ENCODE measurements at regions not wholly inside any gene's neighbourhood (a gene's known extent, or its start where the extent isn't known, plus 50 kb on each side); places are given as distances from the start of the nearest gene placed in this dataset.
"Not testable (repeated sequence)": the region's sequence is repeated elsewhere in the genome, so short reads cannot be mapped to it uniquely, and the experiment has no call there.

- CTCF ChIA-PET, result no interaction called here
- DNase-seq (ENCODE audit: low read depth, low spot score), result no peak
- no peaks in the 10 kb centered on the region for H3K27me3 ChIP-seq (ENCODE audit: control insufficient read depth, insufficient read depth, low read length)
- no peaks in the 10 kb centered on the region for H3K36me3 ChIP-seq (ENCODE audit: control insufficient read depth, insufficient read depth, low read length)
- H3K9me3 ChIP-seq (ENCODE audit: control insufficient read depth, insufficient read depth, low read depth, low read length), result peaks cover 6% of the 10 kb centered on the region; the same call in 1 of the 2 replicates
- in situ Hi-C loops (cut with HindIII; ENCODE audit: low pct_unique_long_range_greater_than_20kb, low sequenced_read_pairs), result no loop called here
- intact Hi-C loops (cut with micrococcal nuclease; ENCODE audit: unreplicated experiment), result no loop called here
- no peak for ATAC-seq
- TF ChIP-seq POLR2AphosphoS5 (IDR thresholded peaks at IDR 0.05; ENCODE audit: low read depth, low read length) (no peak), TCF7L2 (IDR thresholded peaks at IDR 0.05; ENCODE audit: low read depth, low read length) (no peak)
- BruUV-seq (replicated peaks), result no TSS peak
- POLR2A ChIA-PET, result no interaction called here
- H3K4me3 ChIP-seq (ENCODE audit: low read depth in 2 of 2, low read length in 2 of 2), result no peak overlapping the region
- no peak overlapping the region for H3K27ac ChIP-seq (ENCODE audit: low read length)
- H3K4me1 ChIP-seq (ENCODE audit: control insufficient read depth, insufficient read depth, low read length), result no peaks in the 10 kb centered on the region
Observed at GRCh38 chr2:189350540-189351209, 90.6 kb upstream of the WDR75 start.

DNA sequence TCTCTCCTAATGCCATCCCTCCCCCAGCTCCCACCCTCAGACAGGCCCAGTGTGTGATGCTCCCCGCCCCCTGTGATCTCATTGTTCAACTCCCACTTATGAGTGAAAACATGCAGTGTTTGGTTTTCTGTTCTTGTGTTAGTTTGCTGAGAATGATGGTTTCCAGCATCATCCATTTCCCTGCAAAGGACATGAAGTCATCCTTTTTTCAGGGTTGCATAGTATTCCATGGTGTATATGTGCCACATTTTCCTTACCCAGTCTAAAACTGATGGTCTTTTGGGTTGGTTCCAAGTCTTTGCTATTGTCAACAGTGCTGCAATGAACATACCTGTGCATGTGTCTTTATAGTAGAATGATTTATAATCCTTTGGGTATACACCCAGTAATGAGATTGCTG is 89.3 kb upstream of the WDR75 start:
- H3K4me3 ChIP-seq (ENCODE audit: low read depth in 2 of 2, low read length in 2 of 2); H3K9me3 ChIP-seq (ENCODE audit: control insufficient read depth, insufficient read depth, low read depth, low read length); H3K36me3 ChIP-seq (ENCODE audit: control insufficient read depth, insufficient read depth, low read length); in situ Hi-C loops (cut with HindIII; ENCODE audit: low pct_unique_long_range_greater_than_20kb, low sequenced_read_pairs); BruUV-seq (replicated peaks); H3K27ac ChIP-seq (ENCODE audit: low read length); ATAC-seq; H3K4me1 ChIP-seq (ENCODE audit: control insufficient read depth, insufficient read depth, low read length); intact Hi-C loops (cut with micrococcal nuclease; ENCODE audit: unreplicated experiment); H3K27me3 ChIP-seq (ENCODE audit: control insufficient read depth, insufficient read depth, low read length); POLR2A ChIA-PET; DNase-seq (ENCODE audit: low read depth, low spot score); CTCF ChIA-PET: not testable (repeated sequence)

DNA sequence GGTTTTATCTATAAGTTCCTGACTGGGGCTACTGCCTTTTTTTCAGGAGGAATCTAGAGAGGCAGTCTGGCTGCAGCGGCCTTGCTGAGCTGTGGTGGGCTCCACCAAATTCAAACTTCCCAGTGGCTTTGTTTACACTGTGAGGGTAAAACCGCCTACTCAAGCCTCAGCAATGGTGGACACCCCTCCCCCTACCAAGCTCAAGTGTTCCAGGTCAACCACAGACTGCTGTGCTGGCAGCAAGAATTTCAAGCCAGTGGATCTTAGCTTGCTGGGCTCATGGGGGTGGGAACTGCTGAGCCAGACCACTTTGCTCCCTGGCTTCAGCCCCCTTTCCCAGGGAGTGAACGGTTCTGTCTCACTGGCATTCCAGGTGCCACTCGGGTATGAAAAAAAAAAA is 83.9 kb upstream of the WDR75 start:
- H3K27me3 ChIP-seq (ENCODE audit: control insufficient read depth, insufficient read depth, low read length); BruUV-seq (replicated peaks); POLR2A ChIA-PET; H3K27ac ChIP-seq (ENCODE audit: low read length); ATAC-seq; intact Hi-C loops (cut with micrococcal nuclease; ENCODE audit: unreplicated experiment); H3K4me3 ChIP-seq (ENCODE audit: low read depth in 2 of 2, low read length in 2 of 2); DNase-seq (ENCODE audit: low read depth, low spot score); CTCF ChIA-PET; in situ Hi-C loops (cut with HindIII; ENCODE audit: low pct_unique_long_range_greater_than_20kb, low sequenced_read_pairs); H3K9me3 ChIP-seq (ENCODE audit: control insufficient read depth, insufficient read depth, low read depth, low read length); H3K36me3 ChIP-seq (ENCODE audit: control insufficient read depth, insufficient read depth, low read length); H3K4me1 ChIP-seq (ENCODE audit: control insufficient read depth, insufficient read depth, low read length): not testable (repeated sequence)

DNA sequence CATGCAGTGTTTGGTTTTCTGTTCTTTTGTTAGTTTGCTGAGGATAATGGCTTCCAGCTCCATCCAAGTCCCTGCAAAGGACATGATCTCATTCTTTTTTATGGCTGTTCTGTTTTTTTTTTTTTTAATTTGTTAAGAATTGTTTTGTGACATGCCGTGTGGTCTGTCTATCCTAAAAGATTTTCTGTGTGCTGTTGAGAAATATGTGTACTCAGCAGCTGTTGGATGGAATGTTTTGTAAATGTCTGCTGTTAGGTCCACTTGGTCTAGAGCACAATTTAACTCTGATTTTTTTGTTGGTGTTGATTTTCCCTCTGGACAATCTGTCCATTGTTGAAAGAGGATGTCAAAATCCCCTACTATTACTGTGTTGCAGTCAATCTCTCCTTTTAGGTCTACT is 80.4 kb upstream of the WDR75 start:
- DNase-seq (ENCODE audit: low read depth, low spot score), result no peak
- H3K36me3 ChIP-seq (ENCODE audit: control insufficient read depth, insufficient read depth, low read length), result no peaks in the 10 kb centered on the region
- TF ChIP-seq TCF7L2 (IDR thresholded peaks at IDR 0.05; ENCODE audit: low read depth, low read length) (no peak), SIN3A (IDR thresholded peaks at IDR 0.05; ENCODE audit: borderline replicate concordance, insufficient read depth, low read depth, low read length) (no peak), POLR2AphosphoS5 (IDR thresholded peaks at IDR 0.05; ENCODE audit: low read depth, low read length) (no peak)
- TF ChIP-seq, protein P1, sequence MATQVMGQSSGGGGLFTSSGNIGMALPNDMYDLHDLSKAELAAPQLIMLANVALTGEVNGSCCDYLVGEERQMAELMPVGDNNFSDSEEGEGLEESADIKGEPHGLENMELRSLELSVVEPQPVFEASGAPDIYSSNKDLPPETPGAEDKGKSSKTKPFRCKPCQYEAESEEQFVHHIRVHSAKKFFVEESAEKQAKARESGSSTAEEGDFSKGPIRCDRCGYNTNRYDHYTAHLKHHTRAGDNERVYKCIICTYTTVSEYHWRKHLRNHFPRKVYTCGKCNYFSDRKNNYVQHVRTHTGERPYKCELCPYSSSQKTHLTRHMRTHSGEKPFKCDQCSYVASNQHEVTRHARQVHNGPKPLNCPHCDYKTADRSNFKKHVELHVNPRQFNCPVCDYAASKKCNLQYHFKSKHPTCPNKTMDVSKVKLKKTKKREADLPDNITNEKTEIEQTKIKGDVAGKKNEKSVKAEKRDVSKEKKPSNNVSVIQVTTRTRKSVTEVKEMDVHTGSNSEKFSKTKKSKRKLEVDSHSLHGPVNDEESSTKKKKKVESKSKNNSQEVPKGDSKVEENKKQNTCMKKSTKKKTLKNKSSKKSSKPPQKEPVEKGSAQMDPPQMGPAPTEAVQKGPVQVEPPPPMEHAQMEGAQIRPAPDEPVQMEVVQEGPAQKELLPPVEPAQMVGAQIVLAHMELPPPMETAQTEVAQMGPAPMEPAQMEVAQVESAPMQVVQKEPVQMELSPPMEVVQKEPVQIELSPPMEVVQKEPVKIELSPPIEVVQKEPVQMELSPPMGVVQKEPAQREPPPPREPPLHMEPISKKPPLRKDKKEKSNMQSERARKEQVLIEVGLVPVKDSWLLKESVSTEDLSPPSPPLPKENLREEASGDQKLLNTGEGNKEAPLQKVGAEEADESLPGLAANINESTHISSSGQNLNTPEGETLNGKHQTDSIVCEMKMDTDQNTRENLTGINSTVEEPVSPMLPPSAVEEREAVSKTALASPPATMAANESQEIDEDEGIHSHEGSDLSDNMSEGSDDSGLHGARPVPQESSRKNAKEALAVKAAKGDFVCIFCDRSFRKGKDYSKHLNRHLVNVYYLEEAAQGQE (IDR thresholded peaks at IDR 0.05; ENCODE audit: insufficient read depth in 1 of 2, low read depth in 2 of 2, low read length in 1 of 2), result no peak
- TF ChIP-seq, protein P2, sequence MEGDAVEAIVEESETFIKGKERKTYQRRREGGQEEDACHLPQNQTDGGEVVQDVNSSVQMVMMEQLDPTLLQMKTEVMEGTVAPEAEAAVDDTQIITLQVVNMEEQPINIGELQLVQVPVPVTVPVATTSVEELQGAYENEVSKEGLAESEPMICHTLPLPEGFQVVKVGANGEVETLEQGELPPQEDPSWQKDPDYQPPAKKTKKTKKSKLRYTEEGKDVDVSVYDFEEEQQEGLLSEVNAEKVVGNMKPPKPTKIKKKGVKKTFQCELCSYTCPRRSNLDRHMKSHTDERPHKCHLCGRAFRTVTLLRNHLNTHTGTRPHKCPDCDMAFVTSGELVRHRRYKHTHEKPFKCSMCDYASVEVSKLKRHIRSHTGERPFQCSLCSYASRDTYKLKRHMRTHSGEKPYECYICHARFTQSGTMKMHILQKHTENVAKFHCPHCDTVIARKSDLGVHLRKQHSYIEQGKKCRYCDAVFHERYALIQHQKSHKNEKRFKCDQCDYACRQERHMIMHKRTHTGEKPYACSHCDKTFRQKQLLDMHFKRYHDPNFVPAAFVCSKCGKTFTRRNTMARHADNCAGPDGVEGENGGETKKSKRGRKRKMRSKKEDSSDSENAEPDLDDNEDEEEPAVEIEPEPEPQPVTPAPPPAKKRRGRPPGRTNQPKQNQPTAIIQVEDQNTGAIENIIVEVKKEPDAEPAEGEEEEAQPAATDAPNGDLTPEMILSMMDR (IDR thresholded peaks at IDR 0.05), result no peak
- H3K4me3 ChIP-seq (ENCODE audit: low read depth in 2 of 2, low read length in 2 of 2), result no peak overlapping the region
- no peaks in the 10 kb centered on the region for H3K9me3 ChIP-seq (ENCODE audit: control insufficient read depth, insufficient read depth, low read depth, low read length)
- no peaks in the 10 kb centered on the region for H3K27me3 ChIP-seq (ENCODE audit: control insufficient read depth, insufficient read depth, low read length)
- ChIA-PET CTCF (interaction anchor here (0.7 kb wide), 1 partner anchor 217 kb away, joined by 3 read pairs; no protein-coding TSS in a partner anchor), POLR2A (no interaction called here)
- no TSS peak for BruUV-seq (replicated peaks)
- no peaks in the 10 kb centered on the region for H3K4me1 ChIP-seq (ENCODE audit: control insufficient read depth, insufficient read depth, low read length)
- in situ Hi-C loops (cut with HindIII; ENCODE audit: low pct_unique_long_range_greater_than_20kb, low sequenced_read_pairs) (no loop called here), intact Hi-C loops (cut with micrococcal nuclease; ENCODE audit: unreplicated experiment) (no loop called here)
- ATAC-seq, result no peak
- no peak overlapping the region for H3K27ac ChIP-seq (ENCODE audit: low read length)

All from Panc1 (cell line).